Activated CD4-positive, alpha-beta T cell treated with anti-CD3 and anti-CD28 coated beads, Interleukin-2, amount 10 ng/mL, durations not matched to agents 24 days and 14 days (primary cell): ENCODE measurements at regions not wholly inside any gene's neighbourhood (a gene's known extent, or its start where the extent isn't known, plus 50 kb on each side); places are given as distances from the start of the nearest gene placed in this dataset.

Experiments
- DNase-seq: peaks from one replicate; pipeline ENCODE4 v3.0.0; 2022
- H3K27ac Mint-ChIP-seq: one replicate; pipeline ENCODE4 v1.8.0; 2022; ENCODE audit warnings: mild to moderate bottlenecking, mixed read lengths
- H3K27me3 Mint-ChIP-seq: one replicate; pipeline ENCODE4 v1.8.0; 2022; ENCODE audit warnings: mixed read lengths
- H3K36me3 Mint-ChIP-seq: one replicate; pipeline ENCODE4 v1.8.0; 2022; ENCODE audit warnings: low read depth, mild to moderate bottlenecking, mixed read lengths
- H3K4me1 Mint-ChIP-seq: one replicate; pipeline ENCODE4 v1.8.0; 2021; ENCODE audit warnings: mixed read lengths
- H3K4me3 Mint-ChIP-seq: one replicate; pipeline ENCODE4 v1.8.0; 2022; ENCODE audit warnings: mild to moderate bottlenecking, moderate library complexity, mixed read lengths
- H3K9me3 Mint-ChIP-seq: one replicate; pipeline ENCODE4 v1.8.0; 2021; ENCODE audit warnings: mixed read lengths
- intact Hi-C: fragments of 100-400 bp; cut with micrococcal nuclease; formaldehyde crosslinking; loops from one replicate; pipeline ENCODE4 v1.15.1; 2023

DNA sequence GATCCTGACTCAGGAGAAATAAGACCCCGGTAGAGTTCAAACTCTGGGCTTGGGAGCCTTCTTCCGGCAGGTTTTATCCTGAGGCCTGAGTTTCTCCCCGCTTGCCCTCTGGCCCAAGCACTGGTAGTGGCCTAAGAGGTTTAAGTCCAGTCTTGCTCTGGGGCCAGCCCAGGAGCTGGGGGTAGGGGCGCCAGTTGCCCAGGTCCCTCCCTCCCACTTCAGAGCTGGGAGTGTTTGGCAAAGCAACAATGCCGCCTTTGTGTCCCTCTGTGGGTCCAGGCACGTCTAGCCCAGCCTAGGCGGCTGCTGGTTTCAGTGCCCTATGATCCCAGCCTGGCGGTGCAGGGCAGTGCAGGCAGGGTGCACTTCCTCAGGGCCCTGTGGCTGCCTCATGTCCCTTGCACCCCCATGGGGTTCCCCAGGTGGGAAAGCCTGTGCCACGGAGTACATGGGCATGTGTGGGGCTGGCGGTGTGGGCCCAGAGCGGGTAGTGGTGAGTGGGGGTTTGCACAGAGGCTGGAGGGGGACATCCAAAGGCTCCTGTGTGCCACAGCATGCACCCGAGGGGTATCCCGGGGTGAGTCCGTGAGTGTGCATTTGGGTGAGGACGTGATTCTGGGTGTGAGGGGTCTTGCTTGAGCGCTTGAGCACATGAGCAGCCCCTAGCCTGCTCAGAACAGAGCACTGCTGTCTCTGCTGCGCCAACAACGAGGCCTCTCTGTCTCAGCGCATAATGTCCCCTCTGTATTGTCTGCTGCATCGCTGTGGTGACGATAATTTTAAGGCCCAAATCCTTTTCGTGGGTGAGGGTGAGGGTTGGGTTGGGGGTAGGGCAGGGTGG is 61.7 kb upstream of the PSD2 start:
- Mint-ChIP-seq H3K9me3 (no peaks in the 10 kb centered on the region), H3K27ac (no peak overlapping the region), H3K4me3 (no peak overlapping the region), H3K36me3 (no peaks in the 10 kb centered on the region), H3K27me3 (peaks cover 2% of the 10 kb centered on the region), H3K4me1 (no peaks in the 10 kb centered on the region)
- no peak for DNase-seq
- intact Hi-C loops = no loop called here

- Mint-ChIP-seq H3K36me3 (no peaks in the 10 kb centered on the region), H3K27ac (no peak overlapping the region), H3K4me3 (no peak overlapping the region), H3K27me3 (peaks cover 2% of the 10 kb centered on the region), H3K4me1 (no peaks in the 10 kb centered on the region), H3K9me3 (no peaks in the 10 kb centered on the region)
- no peak for DNase-seq
- intact Hi-C loops = no loop called here
Observed at GRCh38 chr5:139734539-139734916, 61.1 kb upstream of the PSD2 start.

GRCh38 chr5:139738193-139739149 is 57.1 kb upstream of the PSD2 start:
- Mint-ChIP-seq H3K27me3 (peaks cover 5% of the 10 kb centered on the region), H3K27ac (peak overlapping the region; percentile 9), H3K9me3 (no peaks in the 10 kb centered on the region), H3K36me3 (no peaks in the 10 kb centered on the region), H3K4me1 (peaks cover 3% of the 10 kb centered on the region), H3K4me3 (no peak overlapping the region)
- intact Hi-C loops = no loop called here
- DNase-seq = no peak

GRCh38 chr5:139739150-139739974 is 56.2 kb upstream of the PSD2 start:
- Mint-ChIP-seq H3K36me3 (no peaks in the 10 kb centered on the region), H3K4me3 (no peak overlapping the region), H3K9me3 (no peaks in the 10 kb centered on the region), H3K27me3 (peaks cover 5% of the 10 kb centered on the region), H3K27ac (peak overlapping the region; percentile 9), H3K4me1 (peaks cover 4% of the 10 kb centered on the region)
- intact Hi-C loops = no loop called here
- DNase-seq = no peak

GRCh38 chr5:139740138-139740991 is 55.2 kb upstream of the PSD2 start:
- Mint-ChIP-seq H3K27ac (no peak overlapping the region), H3K9me3 (no peaks in the 10 kb centered on the region), H3K4me1 (peaks cover 6% of the 10 kb centered on the region), H3K4me3 (no peak overlapping the region), H3K27me3 (peaks cover 9% of the 10 kb centered on the region), H3K36me3 (no peaks in the 10 kb centered on the region)
- intact Hi-C loops = loop anchor here (10.0 kb wide), 1 partner anchor 374 kb away; the partner anchor contains the start of gene PURA
- no peak for DNase-seq

DNA sequence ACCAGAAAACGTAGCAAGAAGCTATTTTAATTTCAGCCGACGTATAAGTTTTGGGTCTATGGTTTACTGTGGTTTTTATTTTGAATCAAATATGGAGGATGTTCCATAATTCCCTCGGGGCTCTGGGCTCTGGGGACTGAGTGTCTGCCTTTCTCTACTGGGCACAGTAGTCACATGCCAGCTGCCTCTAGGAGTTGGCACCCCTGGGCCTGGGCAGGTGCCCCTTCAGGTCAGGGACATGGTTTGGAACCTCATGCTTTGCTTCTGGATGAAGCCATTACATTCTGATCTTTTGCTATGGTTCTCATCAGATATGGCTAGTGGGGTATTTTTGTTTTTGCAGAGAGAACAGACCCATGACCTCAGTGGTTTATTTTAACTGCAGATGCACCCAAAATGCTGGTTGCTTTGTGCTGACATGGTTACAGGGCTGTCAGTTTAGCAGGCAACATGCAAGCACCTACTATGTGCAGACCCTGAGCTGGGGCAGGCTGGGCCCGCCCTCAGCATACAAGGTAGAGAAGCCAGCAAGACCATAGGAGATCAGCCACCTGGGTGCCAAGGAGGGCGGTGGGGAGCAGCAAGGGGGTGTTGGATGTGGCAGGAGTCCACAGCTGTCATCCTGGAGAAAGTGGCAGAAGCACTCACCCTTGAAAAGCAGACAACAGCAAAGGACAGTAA is 54.5 kb upstream of the PSD2 start:
- Mint-ChIP-seq H3K9me3 (no peaks in the 10 kb centered on the region), H3K4me3 (no peak overlapping the region), H3K27me3 (peaks cover 12% of the 10 kb centered on the region), H3K36me3 (no peaks in the 10 kb centered on the region), H3K4me1 (peaks cover 10% of the 10 kb centered on the region), H3K27ac (no peak overlapping the region)
- DNase-seq = no peak
- intact Hi-C loops = loop anchor here (10.0 kb wide), 1 partner anchor 374 kb away; the partner anchor contains the start of gene PURA

- H3K4me3 Mint-ChIP-seq = no peak overlapping the region
- no peaks in the 10 kb centered on the region for H3K36me3 Mint-ChIP-seq
- intact Hi-C loops = loop anchor here (10.0 kb wide), 1 partner anchor 373 kb away; the partner anchor contains the start of gene PURA
- H3K4me1 Mint-ChIP-seq = peaks cover 11% of the 10 kb centered on the region
- H3K27me3 Mint-ChIP-seq = peaks cover 13% of the 10 kb centered on the region
- no peak overlapping the region for H3K27ac Mint-ChIP-seq
- DNase-seq = no peak
- H3K9me3 Mint-ChIP-seq = no peaks in the 10 kb centered on the region
Observed at GRCh38 chr5:139741823-139742172, 53.8 kb upstream of the PSD2 start.

DNA sequence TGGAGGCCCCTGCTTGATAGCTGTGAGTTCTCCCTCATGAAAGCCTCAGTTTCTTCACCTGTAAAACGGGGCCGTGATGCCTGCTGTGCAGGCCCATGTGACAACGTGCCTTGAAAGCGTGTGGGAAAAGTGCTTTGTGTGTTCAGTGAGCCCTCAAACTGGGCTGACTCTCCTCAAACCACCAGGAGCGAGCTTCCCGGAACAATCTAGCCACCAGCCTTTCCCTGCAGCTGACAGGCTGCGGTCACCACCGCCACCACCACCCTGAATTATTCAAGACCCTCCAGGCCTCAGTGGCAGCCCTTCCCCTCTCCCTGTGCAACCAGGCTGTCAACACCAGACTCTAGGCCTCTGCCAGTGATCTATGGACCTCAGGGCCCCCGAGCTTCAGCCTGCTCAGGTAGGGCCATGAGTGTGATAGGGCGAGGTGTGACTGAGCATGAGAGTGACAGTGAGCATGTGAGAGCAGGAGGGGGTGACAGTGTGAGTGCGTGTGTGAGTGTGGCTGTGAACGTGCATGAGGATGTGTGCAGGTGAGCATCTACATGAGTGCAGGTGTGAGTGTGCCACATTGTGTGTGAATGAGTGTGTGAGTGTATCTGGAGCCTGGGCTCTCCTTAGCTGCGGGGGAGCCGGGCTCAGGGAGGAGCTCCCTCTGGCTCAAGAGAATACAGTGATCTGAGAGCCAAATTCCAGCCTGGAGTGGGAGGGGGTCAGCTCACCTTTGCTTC is 53.3 kb upstream of the PSD2 start:
- DNase-seq = no peak
- Mint-ChIP-seq H3K4me3 (no peak overlapping the region), H3K27ac (no peak overlapping the region), H3K4me1 (peaks cover 16% of the 10 kb centered on the region), H3K9me3 (no peaks in the 10 kb centered on the region), H3K36me3 (no peaks in the 10 kb centered on the region), H3K27me3 (peaks cover 15% of the 10 kb centered on the region)
- intact Hi-C loops = loop anchor here (10.0 kb wide), 1 partner anchor 372 kb away; the partner anchor contains the start of gene PURA

DNA sequence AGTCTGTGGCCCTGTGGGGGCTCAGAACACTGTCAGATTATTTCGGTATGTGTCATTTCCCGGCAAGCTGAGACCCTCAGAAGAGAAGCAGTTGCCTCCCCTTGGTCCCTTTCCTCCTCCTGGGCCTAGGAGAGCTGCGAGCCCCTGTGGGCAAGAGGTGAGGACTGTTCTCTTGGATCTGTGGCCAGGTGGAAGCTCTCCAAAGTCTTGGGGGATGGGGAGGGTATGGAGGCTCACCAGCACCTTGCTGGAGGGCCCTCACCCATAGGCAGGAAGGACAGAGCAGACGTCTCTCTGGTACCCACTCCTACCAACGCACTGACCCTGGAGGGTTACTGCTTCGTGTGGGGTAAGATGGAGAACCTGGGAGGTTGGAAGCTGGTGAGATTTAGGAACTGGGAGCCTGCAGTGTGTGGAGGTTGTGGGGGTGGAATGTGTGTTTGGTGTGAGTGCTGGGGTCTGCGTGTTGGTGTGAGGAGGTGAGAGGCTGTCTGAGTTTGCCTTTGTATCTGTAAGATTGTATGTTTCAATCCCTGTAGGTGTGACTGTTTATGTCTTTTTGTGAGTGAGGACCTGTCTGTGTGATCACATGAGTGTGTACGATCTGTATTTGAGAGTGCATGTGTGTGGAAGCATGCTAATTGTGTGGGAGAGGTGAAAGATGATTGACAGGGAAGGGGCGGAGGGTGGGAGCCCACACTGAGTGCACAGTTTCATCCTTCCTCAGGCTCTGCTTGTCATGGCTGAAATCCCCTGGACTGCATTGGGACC is 52.4 kb upstream of the PSD2 start:
- Mint-ChIP-seq H3K36me3 (no peaks in the 10 kb centered on the region), H3K4me3 (no peak overlapping the region), H3K27me3 (peaks cover 20% of the 10 kb centered on the region), H3K9me3 (no peaks in the 10 kb centered on the region), H3K4me1 (peaks cover 21% of the 10 kb centered on the region), H3K27ac (no peak overlapping the region)
- intact Hi-C loops = loop anchor here (10.0 kb wide), 1 partner anchor 372 kb away; the partner anchor contains the start of gene PURA
- DNase-seq = no peak

- H3K27me3 Mint-ChIP-seq = peaks cover 25% of the 10 kb centered on the region
- H3K4me1 Mint-ChIP-seq = peaks cover 25% of the 10 kb centered on the region
- no peaks in the 10 kb centered on the region for H3K36me3 Mint-ChIP-seq
- H3K9me3 Mint-ChIP-seq = no peaks in the 10 kb centered on the region
- H3K4me3 Mint-ChIP-seq = no peak overlapping the region
- intact Hi-C loops = loop anchor here (10.0 kb wide), 1 partner anchor 371 kb away; the partner anchor contains the start of gene PURA
- no peak overlapping the region for H3K27ac Mint-ChIP-seq
- no peak for DNase-seq
Observed at GRCh38 chr5:139743804-139744203, 51.8 kb upstream of the PSD2 start.

- Mint-ChIP-seq H3K9me3 (no peaks in the 10 kb centered on the region), H3K4me3 (no peak overlapping the region), H3K27me3 (peaks cover 33% of the 10 kb centered on the region), H3K4me1 (peaks cover 28% of the 10 kb centered on the region), H3K27ac (peak overlapping the region; percentile 5), H3K36me3 (no peaks in the 10 kb centered on the region)
- DNase-seq = no peak
- intact Hi-C loops = loop anchor here (5.0 to 10.0 kb wide), 2 partner anchors 107 to 370 kb away; partner anchors contain the start of gene PURA
Observed at GRCh38 chr5:139744471-139745131, 51.0 kb upstream of the PSD2 start.
